GM18861 (cell line): ENCODE measurements at regions not wholly inside any gene's neighbourhood (a gene's known extent, or its start where the extent isn't known, plus 50 kb on each side); places are given as distances from the start of the nearest gene placed in this dataset.
A peak's percentile ranks its signal among the peaks of the same experiment; 100 is the strongest.

ENCODE experiments used
- ATAC-seq: cut with Tn5 transposase; IDR thresholded peaks from one replicate; pipeline ENCODE4 v1.9.1; 2021; ENCODE audit not compliant: unreplicated experiment

- peak; percentile 35 for ATAC-seq
These were observed 107.2 kb upstream of the RASGRP1 start for GRCh38 chr15:38671675-38672254.

- ATAC-seq: no peak
These were observed 107.7 kb upstream of the RASGRP1 start for GRCh38 chr15:38672273-38672672.

- peak; percentile 47 for ATAC-seq
These were observed 108.4 kb upstream of the RASGRP1 start for GRCh38 chr15:38672814-38673670.

- no peak for ATAC-seq
These were observed 109.8 kb upstream of the RASGRP1 start for GRCh38 chr15:38674448-38674847.

GRCh38 chr15:38678281-38678680, 113.7 kb upstream of the RASGRP1 start:
- ATAC-seq: no peak

GRCh38 chr15:38680775-38681174, 116.2 kb upstream of the RASGRP1 start:
- ATAC-seq: no peak

- no peak for ATAC-seq
These were observed 117.7 kb upstream of the RASGRP1 start for GRCh38 chr15:38682363-38682762.

- peak; percentile 37 for ATAC-seq
These were observed 118.2 kb upstream of the RASGRP1 start for GRCh38 chr15:38682861-38683260.

- peak; percentile 73 for ATAC-seq
These were observed 119.0 kb upstream of the RASGRP1 start for GRCh38 chr15:38683382-38684242.

- no peak for ATAC-seq
These were observed 119.9 kb upstream of the RASGRP1 start for GRCh38 chr15:38684440-38685010.

- ATAC-seq: no peak
These were observed 121.2 kb upstream of the RASGRP1 start for GRCh38 chr15:38685686-38686339.

GRCh38 chr15:38687340-38687739, 122.7 kb upstream of the RASGRP1 start:
- no peak for ATAC-seq

GRCh38 chr15:38687775-38688495, 123.3 kb upstream of the RASGRP1 start:
- no peak for ATAC-seq

- no peak for ATAC-seq
These were observed 124.1 kb upstream of the RASGRP1 start for GRCh38 chr15:38688761-38689160.

- ATAC-seq: no peak
These were observed 124.9 kb upstream of the RASGRP1 start for GRCh38 chr15:38689522-38689921.

- ATAC-seq: peak; percentile 15
These were observed 125.6 kb upstream of the RASGRP1 start for GRCh38 chr15:38690216-38690615.

- peak; percentile 43 for ATAC-seq
These were observed 126.2 kb upstream of the RASGRP1 start for GRCh38 chr15:38690719-38691332.

- ATAC-seq: no peak
These were observed 126.8 kb upstream of the RASGRP1 start for GRCh38 chr15:38691377-38691776.

- ATAC-seq: no peak
These were observed 127.6 kb upstream of the RASGRP1 start for GRCh38 chr15:38691965-38692788.
